Endometrium (tissue), 2 donors: ENCODE measurements at regions not wholly inside any gene's neighbourhood (a gene's known extent, or its start where the extent isn't known, plus 50 kb on each side); places are given as distances from the start of the nearest gene placed in this dataset.

Source experiments
- FAIRE-seq: peaks from 2 replicates; lab custom pipeline; 2012; peaks lifted over from hg19 to GRCh38; lab: Jason Lieb, UNC
- donor health status: control.
- donor health status: control.

- FAIRE-seq: no peak
Measured at GRCh38 chr11:41978945-41979344, 519.5 kb upstream of the LRRC4C start.

GRCh38 chr11:41980741-41981140 is 521.3 kb upstream of the LRRC4C start:
- FAIRE-seq: no peak

GRCh38 chr11:41982276-41982675 is 522.8 kb upstream of the LRRC4C start:
- FAIRE-seq: no peak

DNA sequence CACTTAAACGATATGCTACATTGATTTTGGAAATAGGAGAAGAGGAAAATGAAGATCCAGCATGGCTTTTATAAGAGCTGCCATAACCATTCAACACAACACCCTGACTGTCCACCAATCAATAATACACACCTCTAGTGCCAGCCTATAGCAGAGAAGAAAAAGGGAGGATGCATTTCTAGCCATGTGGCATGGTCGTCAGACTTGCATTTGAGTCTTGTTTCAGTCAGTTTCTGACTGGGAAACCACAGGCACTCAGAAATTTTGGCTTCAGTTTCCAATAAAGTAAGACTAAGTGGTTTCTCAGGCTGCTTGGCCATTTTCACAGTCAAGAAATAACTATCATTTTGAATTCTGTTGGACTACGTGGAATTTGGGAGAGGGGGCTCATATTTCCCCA is 523.5 kb upstream of the LRRC4C start:
- FAIRE-seq: no peak

DNA sequence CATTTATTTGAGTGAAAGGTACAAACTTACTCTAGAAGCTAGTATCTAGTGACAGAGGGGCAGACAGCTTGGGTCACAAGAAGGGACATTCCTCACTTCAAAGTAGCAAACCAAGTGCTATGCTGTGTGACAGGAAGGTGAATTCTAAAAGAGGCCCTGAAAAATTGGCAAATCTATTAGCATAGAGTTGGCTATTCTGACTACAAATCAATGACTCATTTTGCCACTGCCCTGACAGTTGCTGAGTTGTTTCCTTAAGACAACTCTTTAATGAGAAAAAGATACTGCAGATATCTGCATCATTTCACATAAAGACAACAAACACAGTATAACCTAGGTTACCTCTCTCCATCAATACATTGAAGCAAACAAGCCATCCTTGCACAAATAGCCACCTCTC is 524.0 kb upstream of the LRRC4C start:
- FAIRE-seq: no peak

- no peak for FAIRE-seq
Measured at GRCh38 chr11:41984023-41984422, 524.6 kb upstream of the LRRC4C start.

- FAIRE-seq: no peak
Measured at GRCh38 chr11:41985799-41986198, 526.3 kb upstream of the LRRC4C start.

DNA sequence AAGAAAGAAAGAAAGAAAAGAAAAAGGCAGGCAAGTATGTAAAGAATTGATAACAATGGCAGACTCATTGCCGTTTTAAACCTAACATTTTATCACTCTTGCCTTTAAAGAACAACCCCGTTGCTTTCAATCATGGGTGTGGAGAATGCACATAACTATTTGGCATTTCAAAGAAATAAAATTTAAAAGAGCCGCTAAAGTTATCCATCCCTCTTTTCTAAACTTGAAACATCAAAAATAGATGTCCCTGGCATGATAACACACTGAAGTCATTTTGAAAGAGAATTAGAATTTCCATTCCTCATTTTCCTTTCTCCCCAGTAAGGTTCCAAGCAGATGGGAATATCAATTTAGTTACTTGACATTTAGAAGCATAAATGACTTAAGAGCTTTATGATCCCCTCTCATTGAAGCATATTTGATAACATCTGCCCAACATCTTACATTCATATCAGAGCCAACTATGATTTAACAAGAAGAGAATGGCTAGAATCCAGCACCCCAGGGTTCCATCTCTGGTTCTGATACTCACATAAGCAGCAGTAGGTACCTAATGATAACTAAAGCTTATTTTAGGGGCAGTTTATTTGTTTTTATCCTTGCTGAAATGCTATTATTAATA is 529.6 kb upstream of the LRRC4C start:
- FAIRE-seq: no peak

- FAIRE-seq: no peak
Measured at GRCh38 chr11:41989823-41990380, 530.5 kb upstream of the LRRC4C start.

- no peak for FAIRE-seq
Measured at GRCh38 chr11:41996533-41996932, 537.1 kb upstream of the LRRC4C start.

GRCh38 chr11:41997844-41998401 is 538.5 kb upstream of the LRRC4C start:
- FAIRE-seq: no peak

- FAIRE-seq: no peak
Measured at GRCh38 chr11:41999066-41999465, 539.6 kb upstream of the LRRC4C start.

DNA sequence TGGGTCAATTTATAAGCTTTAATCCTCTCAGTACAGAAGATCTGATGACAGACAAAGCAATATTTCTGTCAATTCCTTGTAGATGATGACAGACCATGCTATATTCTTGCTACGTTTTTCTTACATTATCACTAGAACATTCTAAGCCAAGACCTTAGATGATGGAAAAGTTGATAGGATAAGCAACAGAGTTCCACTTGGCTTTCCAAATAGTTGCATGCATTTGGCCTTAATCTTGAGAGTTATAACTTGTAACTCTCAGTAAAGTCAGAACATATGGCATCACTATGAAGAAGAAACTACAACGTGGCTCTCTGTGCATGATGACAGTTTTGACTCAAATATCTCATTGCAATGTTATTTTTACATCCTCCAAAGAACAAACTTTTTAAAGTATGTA is 544.3 kb upstream of the LRRC4C start:
- no peak for FAIRE-seq

GRCh38 chr11:42006766-42007165 is 547.3 kb upstream of the LRRC4C start:
- no peak for FAIRE-seq

DNA sequence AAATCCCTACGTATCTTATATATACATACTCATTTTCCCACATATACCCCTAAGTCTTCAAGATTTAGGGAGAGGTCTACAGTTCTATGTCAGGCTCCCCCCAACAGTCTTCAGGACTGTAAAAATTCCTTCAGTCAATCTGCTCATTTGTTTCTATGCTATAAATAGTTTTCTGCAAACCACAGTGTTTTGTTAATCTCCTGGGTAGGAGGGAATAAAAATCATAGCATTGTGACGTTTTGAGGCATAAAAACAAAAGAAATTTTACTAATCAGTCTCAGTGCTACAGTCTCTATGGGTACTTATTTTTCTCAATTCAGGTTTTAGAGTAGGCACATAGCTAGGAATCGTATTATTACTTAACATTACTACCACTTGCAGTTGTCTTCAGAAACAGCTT is 552.8 kb upstream of the LRRC4C start:
- no peak for FAIRE-seq

DNA sequence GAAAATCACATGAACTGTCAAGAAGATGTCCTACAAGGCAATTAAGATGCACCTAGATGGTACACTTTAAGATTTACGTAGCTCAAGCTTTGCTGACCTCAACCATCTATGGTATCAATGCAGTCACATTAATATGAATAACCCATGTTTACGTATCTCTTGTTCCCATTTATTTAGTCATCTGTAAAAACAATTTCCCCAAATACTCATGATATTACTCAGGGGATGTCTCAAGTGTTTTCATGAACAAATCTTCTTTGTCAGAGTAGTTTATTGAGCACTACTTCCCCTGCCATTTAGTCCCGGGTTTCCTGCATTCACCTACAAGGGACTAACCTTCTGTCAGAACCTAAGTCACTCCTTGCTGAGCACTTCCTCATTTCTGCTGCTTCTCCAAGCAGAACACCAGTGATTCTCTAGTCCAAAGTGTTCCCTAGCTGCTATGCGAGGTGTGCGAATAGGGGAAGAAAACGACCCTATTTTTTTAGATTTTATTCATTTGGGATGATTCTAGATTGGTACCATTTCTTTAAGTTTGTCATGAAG is 554.3 kb upstream of the LRRC4C start:
- no peak for FAIRE-seq

DNA sequence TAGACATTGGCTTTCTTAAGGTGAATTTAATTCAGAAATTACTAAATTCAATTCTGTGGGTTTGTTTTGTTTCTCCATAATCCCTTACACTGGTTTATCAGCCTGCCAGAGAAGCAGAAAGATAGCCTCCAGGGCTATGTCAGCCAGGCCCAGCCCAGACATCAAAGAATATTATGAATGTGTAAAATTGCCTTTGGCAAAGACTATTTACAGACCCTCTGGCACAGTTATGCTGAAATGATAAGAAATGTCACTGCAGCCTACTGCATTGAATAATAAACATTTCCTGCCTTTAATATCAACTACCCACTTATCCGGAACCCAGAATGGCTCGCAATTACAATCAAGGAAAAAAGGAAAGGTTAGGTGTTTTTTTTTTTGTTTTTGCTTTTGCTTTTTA is 562.5 kb upstream of the LRRC4C start:
- FAIRE-seq: no peak

- FAIRE-seq: no peak
Measured at GRCh38 chr11:42023267-42023666, 563.8 kb upstream of the LRRC4C start.

DNA sequence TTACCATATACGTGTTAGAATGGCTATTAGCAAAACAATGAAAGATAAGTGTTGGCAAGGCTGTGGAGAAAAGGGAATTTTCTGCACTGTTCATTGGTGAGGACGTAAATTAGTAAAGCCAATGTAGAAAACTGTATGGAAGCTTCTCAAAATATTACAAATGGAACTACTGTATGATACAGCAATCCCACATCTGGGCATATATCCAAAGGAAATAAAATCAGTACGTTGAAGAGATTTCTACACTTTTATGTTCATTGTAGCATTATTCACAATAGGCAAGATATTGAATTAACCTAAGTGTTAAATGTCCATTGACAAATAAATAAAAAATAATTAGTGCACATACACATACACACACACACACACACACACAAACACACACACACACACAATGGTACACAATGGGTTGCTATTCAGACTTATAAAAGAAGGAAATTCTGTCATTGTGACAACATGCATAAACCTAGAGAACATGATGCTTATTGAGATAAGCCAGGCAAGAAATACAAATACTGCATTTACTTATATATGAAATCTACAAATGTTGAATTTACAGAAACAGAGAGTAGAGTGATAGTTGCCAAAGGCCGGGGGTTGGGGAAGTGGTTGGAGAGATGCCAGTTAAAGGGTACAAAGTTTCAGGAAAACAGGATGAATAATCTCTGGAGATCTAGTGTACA is 565.8 kb upstream of the LRRC4C start:
- no peak for FAIRE-seq

DNA sequence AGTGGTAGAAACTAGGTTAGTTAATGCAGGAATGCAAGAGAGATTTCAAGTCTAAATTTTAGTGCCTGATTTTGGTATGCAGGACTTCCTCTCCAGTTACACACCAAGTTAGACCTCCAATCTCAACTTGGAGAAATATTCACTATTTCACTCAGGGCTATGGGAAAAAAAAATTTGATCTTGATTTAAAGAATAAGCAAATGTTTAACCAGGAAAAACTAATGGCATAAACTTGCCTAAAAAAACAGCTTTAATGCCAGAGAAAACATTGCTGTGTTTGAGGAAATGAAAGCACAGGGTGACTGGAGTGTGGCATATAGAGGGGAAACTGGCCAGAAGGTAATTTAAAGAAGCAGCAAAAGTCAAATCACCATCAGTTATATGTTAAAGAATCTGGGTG is 575.4 kb upstream of the LRRC4C start:
- no peak for FAIRE-seq

DNA sequence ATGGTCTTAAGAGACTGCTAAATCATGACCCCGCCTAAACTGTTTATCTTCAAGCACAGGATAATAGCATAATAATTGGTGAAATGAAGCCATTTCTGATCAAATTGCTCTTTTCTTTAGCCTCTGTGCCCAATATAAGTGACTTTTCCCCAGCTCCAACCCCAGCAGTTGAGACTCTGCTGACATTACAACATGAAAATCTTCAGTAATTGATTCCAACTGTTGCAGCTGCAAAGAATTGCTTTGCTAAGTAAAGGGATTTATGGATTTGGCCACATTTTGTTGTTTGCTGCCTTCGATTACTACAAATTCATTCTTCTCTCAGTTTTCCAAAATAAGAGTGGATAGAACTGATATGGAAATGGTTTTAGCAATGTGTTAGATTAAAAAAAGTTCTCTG is 576.7 kb upstream of the LRRC4C start:
- FAIRE-seq: no peak

DNA sequence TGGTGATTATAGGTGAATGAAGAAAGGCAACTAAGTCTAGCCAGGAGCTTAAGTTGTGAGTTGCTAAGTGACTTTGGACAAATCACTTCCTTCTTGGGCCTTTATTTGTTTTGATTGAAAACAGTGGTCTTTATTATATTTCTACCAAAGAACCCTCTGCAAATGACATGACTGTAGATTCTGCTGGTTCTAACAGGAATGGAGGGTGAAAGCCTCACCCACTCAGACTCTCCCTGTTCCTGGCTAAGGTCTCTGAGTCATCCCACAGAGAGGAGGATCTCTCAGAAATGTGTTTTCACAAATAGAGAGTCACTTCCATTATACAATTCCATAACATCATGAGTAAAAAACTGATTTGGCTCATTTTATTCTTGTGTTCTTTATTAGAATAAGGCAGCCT is 583.9 kb upstream of the LRRC4C start:
- FAIRE-seq: no peak
